HG02973 (cell line): ENCODE measurements at regions not wholly inside any gene's neighbourhood (a gene's known extent, or its start where the extent isn't known, plus 50 kb on each side); places are given as distances from the start of the nearest gene placed in this dataset.

Source experiments
- ATAC-seq: cut with Tn5 transposase; IDR thresholded peaks from one replicate; pipeline ENCODE4 v1.9.1; 2021; ENCODE audit warnings: moderate library complexity; ENCODE audit not compliant: unreplicated experiment

DNA sequence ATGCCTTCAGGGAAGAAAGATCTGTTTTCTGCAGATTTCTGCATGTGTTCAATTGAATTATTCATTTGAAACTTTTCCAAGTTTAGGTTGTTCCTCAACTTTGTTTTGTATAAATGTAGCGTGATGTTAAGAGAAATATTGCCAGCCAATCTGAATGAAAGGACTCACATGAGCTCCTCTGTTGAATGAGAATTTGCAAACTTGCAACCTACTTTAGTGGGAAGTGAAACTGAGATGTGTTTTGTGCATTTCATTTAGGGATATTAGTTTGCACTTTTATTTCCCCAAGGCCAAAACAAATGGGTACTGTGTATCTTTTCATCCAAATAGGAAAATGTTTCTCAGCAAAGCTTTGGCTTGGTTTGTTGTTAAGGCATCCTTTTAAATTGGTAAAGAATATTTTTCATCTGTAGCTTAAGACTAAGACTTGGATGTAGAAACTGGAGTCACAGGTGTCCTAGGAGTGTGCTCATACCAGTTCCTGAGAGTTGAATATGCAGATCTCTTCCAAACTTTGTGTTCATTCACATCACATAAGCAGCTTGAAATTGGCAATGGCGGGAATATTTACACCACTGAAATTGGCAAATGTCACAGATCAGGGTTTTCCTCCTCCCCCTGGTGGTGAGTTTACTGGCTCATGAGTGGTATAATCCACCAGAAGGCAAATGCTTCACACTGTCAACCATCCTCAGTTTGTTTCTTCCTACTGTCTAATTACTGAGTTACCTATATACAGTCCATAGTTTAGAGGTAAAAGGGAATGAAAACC is 193.6 kb upstream of the BANK1 start:
- peak; percentile 58 for ATAC-seq

GRCh38 chr4:101594588-101594987 is 195.9 kb upstream of the BANK1 start:
- no peak for ATAC-seq

DNA sequence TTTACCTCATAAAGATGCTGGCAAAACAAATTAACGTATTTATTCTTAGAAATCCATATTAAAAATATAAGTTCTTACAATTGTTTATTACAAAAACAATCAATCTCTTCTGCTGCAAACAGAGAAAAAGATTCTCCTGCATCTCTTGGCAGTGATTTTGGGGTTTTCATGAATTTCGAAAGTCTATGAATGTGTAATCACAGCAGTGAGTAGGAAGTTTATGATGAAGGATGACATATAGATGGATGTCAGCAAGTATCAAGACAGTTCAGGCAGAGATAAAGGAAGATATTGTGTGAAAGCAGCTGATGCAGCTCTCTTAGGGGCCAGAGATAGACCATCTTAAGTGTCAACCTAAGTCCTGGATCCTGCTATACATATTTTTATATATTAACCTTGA is 196.9 kb upstream of the BANK1 start:
- no peak for ATAC-seq

DNA sequence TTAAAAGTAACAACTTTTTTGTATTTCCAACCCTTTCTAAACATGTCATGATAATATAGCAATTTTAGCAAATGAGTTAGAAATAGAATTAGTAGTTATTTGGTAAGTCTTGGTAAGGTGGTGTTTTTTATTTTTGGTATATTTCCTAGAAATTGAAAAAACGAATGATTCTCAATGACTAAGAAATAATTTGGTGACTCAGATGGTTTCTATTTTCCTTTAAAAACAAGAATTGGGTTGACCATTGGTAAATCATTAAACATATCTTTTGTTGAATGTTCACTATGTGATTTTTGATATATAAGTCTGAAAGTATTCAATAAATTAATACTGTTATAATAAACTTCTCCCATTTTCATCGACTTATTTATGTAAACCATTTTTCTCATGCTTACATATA is 206.2 kb upstream of the BANK1 start:
- ATAC-seq: no peak

DNA sequence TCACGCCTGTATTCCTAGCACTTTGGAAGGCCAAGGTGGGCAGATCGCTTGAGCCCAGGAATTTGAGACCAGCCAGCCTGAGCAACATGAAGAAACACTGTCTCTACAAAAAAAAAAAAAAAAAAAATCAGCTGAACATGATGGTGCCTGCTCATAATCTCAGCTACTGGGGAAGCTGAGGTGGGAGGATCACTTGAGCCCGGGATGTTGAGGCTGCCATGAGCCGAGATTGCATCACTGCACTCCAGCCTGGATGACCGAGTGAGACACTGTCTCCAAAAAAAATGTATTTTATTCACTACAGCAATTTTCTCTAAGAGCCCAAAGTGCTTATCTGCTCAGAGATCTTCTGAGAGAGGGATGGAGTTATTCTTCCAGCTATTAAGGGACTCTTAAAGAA is 215.8 kb upstream of the PPP3CA start:
- ATAC-seq: no peak

- ATAC-seq: no peak
Observed at GRCh38 chr4:101556842-101557241, 209.5 kb upstream of the PPP3CA start.

- no peak for ATAC-seq
Observed at GRCh38 chr4:101555341-101555880, 208.1 kb upstream of the PPP3CA start.

DNA sequence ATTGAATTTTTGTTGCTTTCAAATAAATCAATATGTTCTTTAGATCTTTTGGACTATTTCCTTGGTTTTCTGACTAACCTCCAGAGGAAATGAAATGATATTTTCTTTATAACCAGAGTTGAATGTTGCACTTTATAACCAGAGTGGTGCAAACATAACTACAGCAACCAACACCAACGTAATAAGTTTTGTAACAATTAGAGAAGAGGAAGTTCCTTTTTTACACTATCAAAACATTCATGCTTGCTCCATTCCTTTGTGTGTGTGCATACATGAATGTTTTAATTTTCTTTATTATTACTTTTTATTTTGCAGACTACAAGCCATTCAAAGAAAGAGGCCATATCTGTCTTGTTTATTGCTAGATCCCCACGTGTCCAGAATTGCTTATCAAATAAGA is 193.0 kb upstream of the PPP3CA start:
- ATAC-seq: no peak

GRCh38 chr4:101528526-101528925 is 181.2 kb upstream of the PPP3CA start:
- no peak for ATAC-seq

- peak; percentile 98 for ATAC-seq
Observed at GRCh38 chr4:101527188-101527587, 179.9 kb upstream of the PPP3CA start.

GRCh38 chr4:101515566-101515965 is 168.2 kb upstream of the PPP3CA start:
- ATAC-seq: no peak

DNA sequence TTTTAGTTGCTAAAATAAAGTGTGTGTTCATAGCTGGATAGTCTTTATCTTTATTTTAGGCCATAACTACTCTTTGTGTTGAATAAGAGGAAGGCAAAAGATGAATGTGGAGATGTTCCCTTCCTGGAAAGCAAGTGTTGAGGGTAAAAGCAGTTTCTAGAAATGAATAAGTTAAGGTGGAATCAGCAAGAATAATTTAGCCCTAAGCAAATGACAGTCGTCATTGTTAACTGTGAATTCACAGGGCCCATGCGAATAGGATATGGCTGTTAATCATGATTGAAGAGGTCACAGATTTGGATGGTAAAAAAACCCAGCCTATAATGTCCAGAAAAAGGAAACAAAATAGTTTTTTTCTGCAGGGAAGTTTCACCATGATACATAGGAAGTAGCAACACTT is 167.8 kb upstream of the PPP3CA start:
- no peak for ATAC-seq

DNA sequence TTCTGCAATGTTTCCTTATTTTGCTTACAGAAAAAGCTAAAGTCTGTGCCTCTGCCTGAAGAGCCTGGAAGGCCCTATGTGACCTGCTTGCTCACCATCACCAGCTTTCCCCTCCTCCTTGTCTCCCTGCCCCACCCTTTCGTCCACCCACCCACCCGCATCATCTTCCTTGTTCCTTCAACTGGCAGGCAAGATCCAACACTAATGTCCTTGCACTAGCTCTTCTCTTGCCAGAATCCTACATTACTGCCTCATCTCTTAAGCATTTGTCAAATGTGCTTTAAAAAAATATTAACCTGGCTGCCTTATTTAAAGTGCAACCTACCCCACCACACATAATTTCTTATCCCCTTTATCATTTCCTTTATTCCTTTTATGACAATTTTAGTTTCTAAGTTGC is 165.1 kb upstream of the PPP3CA start:
- ATAC-seq: no peak

- no peak for ATAC-seq
Observed at GRCh38 chr4:101501421-101501820, 154.1 kb upstream of the PPP3CA start.

DNA sequence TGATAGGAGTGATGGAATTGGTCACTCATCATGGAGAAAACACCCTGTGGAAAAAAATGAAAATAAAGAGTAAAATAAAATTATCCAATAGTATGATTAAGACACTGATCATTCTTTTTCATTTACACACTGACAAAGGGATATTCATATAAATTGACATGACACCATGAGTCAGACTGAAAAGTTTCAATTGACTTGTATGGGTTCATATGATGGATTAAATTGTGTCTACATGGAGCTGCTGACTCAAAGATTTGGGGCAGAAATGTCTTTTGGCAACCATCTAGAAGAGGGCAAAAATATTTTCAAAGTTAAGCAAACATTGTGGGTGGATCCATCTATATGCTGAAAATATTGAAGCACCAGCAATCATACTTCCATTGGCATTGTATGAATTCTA is 153.4 kb upstream of the PPP3CA start:
- no peak for ATAC-seq

DNA sequence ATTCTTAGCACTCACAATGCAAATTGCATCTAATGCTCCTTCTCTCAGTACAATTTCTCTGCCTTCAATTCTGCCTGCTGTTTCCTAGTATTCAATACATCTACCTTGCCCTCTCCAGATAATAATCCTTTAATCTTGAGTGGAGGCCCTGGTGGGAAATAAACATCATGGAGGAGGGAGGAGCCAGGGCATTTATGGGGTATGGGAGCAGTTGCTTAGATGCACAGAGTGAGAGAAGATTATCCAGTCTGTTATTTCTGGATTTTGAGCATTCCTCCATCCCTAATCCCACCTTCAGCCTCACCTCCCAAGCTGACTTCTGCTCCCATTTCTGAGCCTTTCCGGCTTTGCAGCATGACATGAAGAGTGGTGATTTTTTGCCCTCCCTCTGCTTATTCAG is 127.9 kb upstream of the PPP3CA start:
- ATAC-seq: no peak

GRCh38 chr4:101471201-101471600 is 123.9 kb upstream of the PPP3CA start:
- no peak for ATAC-seq

DNA sequence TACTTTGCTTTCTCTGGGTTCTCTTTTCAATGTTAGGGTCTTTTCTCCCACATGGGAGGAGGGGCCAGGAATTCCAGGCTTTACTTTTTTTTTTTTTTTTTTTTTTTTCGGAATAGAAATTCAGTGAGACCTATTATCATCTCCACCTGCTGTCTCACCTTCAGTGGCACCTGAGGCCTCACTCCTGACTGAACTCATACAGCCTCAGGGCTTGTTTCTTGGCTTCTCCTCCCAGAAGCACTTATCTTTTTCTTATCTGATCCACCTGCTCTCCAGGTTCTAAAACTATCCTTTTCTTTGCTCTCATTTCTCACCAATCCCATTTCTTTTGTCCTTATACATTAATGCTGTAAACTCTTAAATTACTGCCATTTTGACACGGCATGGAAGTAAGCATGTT is 117.3 kb upstream of the PPP3CA start:
- ATAC-seq: no peak

DNA sequence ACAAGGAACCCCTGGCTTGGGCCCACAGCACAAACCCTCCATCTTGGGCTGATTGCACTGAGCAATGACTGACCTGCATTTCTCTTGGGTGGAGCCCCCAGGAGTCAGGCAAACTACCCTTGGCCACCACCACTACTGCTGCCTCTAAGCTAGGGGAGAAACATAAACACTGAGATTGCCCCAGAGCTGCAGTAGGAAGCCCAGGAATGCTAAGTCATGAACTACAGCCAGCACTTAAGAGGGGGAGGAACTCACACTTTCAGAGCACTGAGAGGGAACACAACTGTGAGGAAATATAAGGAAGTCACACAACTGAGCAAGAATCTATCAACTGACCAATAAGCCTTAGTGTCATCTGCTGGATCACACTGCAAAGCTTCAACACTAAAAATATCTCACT is 111.6 kb upstream of the PPP3CA start:
- no peak for ATAC-seq

DNA sequence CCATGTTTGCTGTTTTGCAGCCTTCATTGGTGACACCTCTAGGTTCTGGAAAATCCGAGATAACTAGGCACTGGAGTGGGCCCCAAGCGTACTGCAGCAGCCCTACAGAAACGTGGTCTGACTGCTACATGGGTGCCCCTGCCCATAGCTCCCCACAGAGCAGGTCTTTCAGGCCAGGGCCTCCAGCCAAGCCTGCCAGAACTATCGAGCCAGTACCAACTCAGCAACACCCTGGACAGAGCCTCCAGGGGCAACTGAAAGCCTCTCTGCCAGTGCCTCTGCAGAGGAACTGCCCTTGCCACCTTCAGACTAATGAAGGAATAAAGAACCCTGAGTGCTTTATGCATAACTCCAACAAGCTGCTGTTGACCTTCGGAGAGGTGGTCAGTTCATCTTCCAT is 111.1 kb upstream of the PPP3CA start:
- ATAC-seq: no peak

- no peak for ATAC-seq
Observed at GRCh38 chr4:101451086-101451485, 103.8 kb upstream of the PPP3CA start.

DNA sequence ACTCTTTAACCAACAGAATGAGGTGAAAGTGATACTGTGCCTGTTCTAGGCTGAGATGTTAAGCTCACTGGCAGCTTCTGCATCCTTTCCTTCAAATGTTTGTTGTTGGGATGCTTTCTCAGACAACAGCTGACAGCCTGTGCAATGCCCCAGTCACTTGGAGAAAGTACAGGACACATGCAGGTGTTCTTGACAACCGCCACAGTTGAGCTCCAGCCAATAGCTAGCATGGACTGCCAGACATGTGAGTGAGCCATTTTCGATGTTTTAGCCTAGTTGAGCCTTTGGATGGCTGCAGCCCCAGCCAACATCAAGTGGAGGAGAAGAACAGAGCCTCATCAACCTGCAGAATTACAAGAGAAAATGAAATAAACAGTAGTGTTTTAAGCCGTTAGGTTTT is 94.1 kb upstream of the PPP3CA start:
- ATAC-seq: no peak

- no peak for ATAC-seq
Observed at GRCh38 chr4:101439926-101440325, 92.6 kb upstream of the PPP3CA start.
